HCT116 (cell line): ENCODE measurements at regions not wholly inside any gene's neighbourhood (a gene's known extent, or its start where the extent isn't known, plus 50 kb on each side); places are given as distances from the start of the nearest gene placed in this dataset.

Source experiments
- ATAC-seq: fragments of 200-7000 bp; cut with Tn5 transposase; 2 replicates; pipeline ENCODE4 v1.9.1; 2020; ENCODE audit warnings: mild to moderate bottlenecking, moderate library complexity
- BruUV-seq: library from RNA; stranded (reverse); fragments of 400-500 nt; replicated peaks from 2 replicates; lab custom pipeline; 2021; lab: Mats Ljungman, UMichigan
- CTCF ChIA-PET: fragments of 300-600 bp; sonication (Branson Sonifier 250); formaldehyde crosslinking; loops from one replicate; lab custom pipeline; 2021; ENCODE audit warnings: antibody characterized with exemption; lab: Charles Lee
- POLR2A ChIA-PET: fragments of 300-600, 350-600 bp; sonication (Branson Sonifier 250); formaldehyde crosslinking; loops from one replicate; lab custom pipeline; 2021; ENCODE audit warnings: antibody characterized with exemption; lab: Charles Lee
- RAD21 ChIA-PET, 2 experiments: fragments of 300-600 bp; sonication (Branson Sonifier 250); formaldehyde crosslinking; loops; one replicate each; lab custom pipeline; 2023; ENCODE audit warnings: low total read pairs in 2 of 2; ENCODE audit not compliant: uncharacterized antibody in 2 of 2, unreplicated experiment in 2 of 2, low non-redundant PET in 1 of 2; lab: Charles Lee
- DNase-seq: peaks from one replicate; pipeline ENCODE4 v3.0.0-alpha.2; 2010; ENCODE audit warnings: low read depth, low spot score
- H2AFZ ChIP-seq: fragments of 200-600 bp; shearing (Covaris generic), sonication (generic); 2 replicates; pipeline ENCODE4 v1.6.1; 2017; ENCODE audit warnings: low read depth, mixed run types, mixed read lengths, antibody characterized with exemption, low read length; ENCODE audit not compliant: poor library complexity, severe bottlenecking
- H3K27ac ChIP-seq: 2 replicates; pipeline ENCODE4 v1.5.1; 2012; ENCODE audit warnings: low read depth, low read length
- H3K27me3 ChIP-seq: fragments of 200-600 bp; sonication (generic); 2 replicates; pipeline ENCODE4 v1.6.1; 2016; ENCODE audit warnings: mixed run types, low read length, mixed read lengths; ENCODE audit not compliant: insufficient read depth
- H3K36me3 ChIP-seq, 2 experiments: fragments of 200-500 bp in 1 of 2; fragments of 200-600 bp in 1 of 2; sonication (Bioruptor generic) in 1 of 2; sonication (generic) in 1 of 2; 2 replicates each; pipeline versions ENCODE4 v1.5.1 to v1.6.1; 2014 to 2016; ENCODE audit warnings: low read length in 2 of 2, inconsistent platforms in 1 of 2, mixed read lengths in 1 of 2, mixed run types in 1 of 2; ENCODE audit not compliant: insufficient read depth in 2 of 2, control insufficient read depth in 1 of 2
- H3K4me1 ChIP-seq, 2 experiments: fragments of 200-600 bp in 1 of 2; sonication (generic) in 1 of 2; 2 replicates each; pipeline versions ENCODE4 v1.5.1 to v1.6.1; 2012 to 2017; ENCODE audit warnings: low read length in 2 of 2, inconsistent platforms in 1 of 2, mild to moderate bottlenecking in 1 of 2, mixed read lengths in 1 of 2, mixed run types in 1 of 2, moderate library complexity in 1 of 2; ENCODE audit not compliant: insufficient read depth in 2 of 2, control insufficient read depth in 1 of 2
- H3K4me2 ChIP-seq: fragments of 200-600 bp; sonication (generic); 2 replicates; pipeline ENCODE4 v1.6.1; 2017; ENCODE audit warnings: mixed run types, low read length, mixed read lengths
- H3K4me3 ChIP-seq, 2 experiments: fragments of 200-600 bp in 1 of 2; sonication (generic) in 1 of 2; replicated peaks in 1 of 2; 2 replicates each; pipeline ENCODE4 v1.5.1; 2011 to 2016; ENCODE audit warnings: low read length in 2 of 2, control low read depth in 1 of 2, low read depth in 1 of 2, mild to moderate bottlenecking in 1 of 2, mixed read lengths in 1 of 2, mixed run types in 1 of 2
- H3K79me2 ChIP-seq: fragments of 200-600 bp; sonication (generic); 2 replicates; pipeline ENCODE4 v1.6.1; 2017; ENCODE audit warnings: mild to moderate bottlenecking, mixed run types, low read length, moderate library complexity, mixed read lengths; ENCODE audit not compliant: insufficient read depth
- H3K9ac ChIP-seq: fragments of 200-600 bp; sonication (generic); 2 replicates; pipeline ENCODE4 v1.6.1; 2016; ENCODE audit warnings: low read length, mixed read lengths
- H3K9me2 ChIP-seq: fragments of 200-600 bp; sonication (generic), shearing (Covaris generic); 2 replicates; pipeline ENCODE4 v1.6.1; 2017; ENCODE audit warnings: mixed run types, mild to moderate bottlenecking, moderate library complexity; ENCODE audit not compliant: insufficient read depth
- H3K9me3 ChIP-seq, 2 experiments: fragments of 200-500 bp in 1 of 2; fragments of 200-600 bp in 1 of 2; sonication (Bioruptor generic) in 1 of 2; sonication (generic) in 1 of 2; 2 replicates each; pipeline ENCODE4 v1.6.1; 2014 to 2017; ENCODE audit warnings: low read length in 2 of 2, mixed read lengths in 2 of 2, inconsistent platforms in 1 of 2, low read depth in 1 of 2, mild to moderate bottlenecking in 1 of 2, mixed run types in 1 of 2, moderate library complexity in 1 of 2; ENCODE audit not compliant: control insufficient read depth in 1 of 2, insufficient read depth in 1 of 2
- H4K20me1 ChIP-seq: fragments of 200-600 bp; sonication (generic), shearing (Covaris generic); 2 replicates; pipeline ENCODE4 v1.6.1; 2017; ENCODE audit warnings: mixed run types, mild to moderate bottlenecking, moderate library complexity; ENCODE audit not compliant: insufficient read depth
- CBX3 ChIP-seq: IDR thresholded peaks from 2 replicates; pipeline ENCODE4 v1.6.1; 2012; ENCODE audit warnings: low read depth
- CEBPB ChIP-seq: IDR thresholded peaks from 2 replicates; pipeline ENCODE4 v1.6.1; 2012; ENCODE audit warnings: low read depth
- CTCF ChIP-seq, 3 experiments: fragments of 200-600 bp in 1 of 3; sonication (generic) in 1 of 3; IDR thresholded peaks in 2 of 3; conservative IDR thresholded peaks in 1 of 3; 2 replicates each; pipeline ENCODE4 v1.5.1; 2012 to 2017; ENCODE audit warnings: low read depth in 2 of 3, low read length in 2 of 3, antibody characterized with exemption in 1 of 3, borderline replicate concordance in 1 of 3, control low read depth in 1 of 3, mild to moderate bottlenecking in 1 of 3, mixed read lengths in 1 of 3, mixed run types in 1 of 3, moderate library complexity in 1 of 3; ENCODE audit not compliant: insufficient read depth in 1 of 3
- ELF1 ChIP-seq: IDR thresholded peaks from 2 replicates; pipeline ENCODE4 v1.6.1; 2012; ENCODE audit warnings: low read depth, borderline replicate concordance
- EZH2 ChIP-seq: fragments of 200-600 bp; sonication (generic); IDR thresholded peaks from 2 replicates; pipeline ENCODE4 v1.6.1; 2017; ENCODE audit warnings: antibody characterized with exemption, mixed run types
- EZH2phosphoT487 ChIP-seq: fragments of 200-600 bp; IDR thresholded peaks from 2 replicates; pipeline ENCODE4 v1.6.1; 2018; ENCODE audit warnings: antibody characterized with exemption, borderline replicate concordance
- FOSL1 ChIP-seq: IDR thresholded peaks from 2 replicates; pipeline ENCODE4 v1.6.1; 2012; ENCODE audit warnings: low read depth
- JUND ChIP-seq: IDR thresholded peaks from 2 replicates; pipeline ENCODE4 v1.6.1; 2012
- POLR2A ChIP-seq: IDR thresholded peaks from 2 replicates; pipeline ENCODE4 v1.7.0; 2011; ENCODE audit warnings: borderline replicate concordance; ENCODE audit not compliant: insufficient read depth, insufficient read length; ENCODE audit errors: extremely low read depth
- POLR2AphosphoS5 ChIP-seq: IDR thresholded peaks from 2 replicates; pipeline ENCODE4 v1.6.1; 2011; ENCODE audit warnings: mild to moderate bottlenecking, low read depth, low read length, moderate library complexity
- SIN3A ChIP-seq: IDR thresholded peaks from 2 replicates; pipeline ENCODE4 v1.6.1; 2012; ENCODE audit warnings: low read depth
- SP1 ChIP-seq: IDR thresholded peaks from 2 replicates; pipeline ENCODE4 v1.6.1; 2012; ENCODE audit warnings: low read depth
- SRF ChIP-seq: IDR thresholded peaks from 2 replicates; pipeline ENCODE4 v1.6.1; 2012; ENCODE audit warnings: low read depth
- TCF7L2 ChIP-seq: IDR thresholded peaks from 2 replicates; pipeline ENCODE4 v1.7.0; 2011; ENCODE audit warnings: borderline replicate concordance, inconsistent platforms; ENCODE audit not compliant: insufficient read depth, insufficient read length; ENCODE audit errors: extremely low read depth
- YY1 ChIP-seq: IDR thresholded peaks from 2 replicates; pipeline ENCODE4 v1.6.1; 2011; ENCODE audit warnings: low read length, low read depth, moderate library complexity, mild to moderate bottlenecking; ENCODE audit not compliant: insufficient replicate concordance; ENCODE audit errors: extremely low read depth
- ZBTB33 ChIP-seq: IDR thresholded peaks from 2 replicates; pipeline ENCODE4 v1.6.1; 2011; ENCODE audit warnings: mild to moderate bottlenecking, low read length, moderate library complexity; ENCODE audit not compliant: insufficient replicate concordance; ENCODE audit errors: extremely low read depth
- intact Hi-C: fragments of 100-400 bp; cut with micrococcal nuclease; formaldehyde crosslinking; loops from 2 replicates; pipeline ENCODE4 v1.10.0; 2022
- TF ChIP-seq, protein P1 (sequence below): IDR thresholded peaks from 2 replicates; pipeline ENCODE4 v1.6.1; 2012
- TF ChIP-seq, protein P2 (sequence below): IDR thresholded peaks from 2 replicates; pipeline ENCODE4 v1.6.1; 2012

GRCh38 chr20:24134284-24134683, 145.7 kb upstream of the GGTLC1 start:
- no peak overlapping the region for H3K4me3 ChIP-seq
- H3K4me1 ChIP-seq, result no peaks in the 10 kb centered on the region
- H2AFZ ChIP-seq, result no peak overlapping the region
- no TSS peak for BruUV-seq
- H3K9ac ChIP-seq, result no peak overlapping the region
- no peaks in the 10 kb centered on the region for H3K9me2 ChIP-seq
- no peak for DNase-seq
- no peaks in the 10 kb centered on the region for H3K79me2 ChIP-seq
- no peak for TF ChIP-seq CTCF (IDR thresholded peaks at IDR 0.05 in 2 of 3, conservative IDR thresholded peaks at IDR 0.05 in 1 of 3; ENCODE audit: borderline replicate concordance in 1 of 3, insufficient read depth in 1 of 3, low read depth in 2 of 3, low read length in 2 of 3)
- TF ChIP-seq JUND, result no peak
- no peak for TF ChIP-seq CEBPB
- TF ChIP-seq ELF1, result no peak
- TF ChIP-seq SIN3A, result no peak
- TF ChIP-seq, protein P1, sequence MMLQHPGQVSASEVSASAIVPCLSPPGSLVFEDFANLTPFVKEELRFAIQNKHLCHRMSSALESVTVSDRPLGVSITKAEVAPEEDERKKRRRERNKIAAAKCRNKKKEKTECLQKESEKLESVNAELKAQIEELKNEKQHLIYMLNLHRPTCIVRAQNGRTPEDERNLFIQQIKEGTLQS, result no peak
- no peak for TF ChIP-seq SRF
- TF ChIP-seq, protein P2, sequence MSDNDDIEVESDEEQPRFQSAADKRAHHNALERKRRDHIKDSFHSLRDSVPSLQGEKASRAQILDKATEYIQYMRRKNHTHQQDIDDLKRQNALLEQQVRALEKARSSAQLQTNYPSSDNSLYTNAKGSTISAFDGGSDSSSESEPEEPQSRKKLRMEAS, result no peak
- TF ChIP-seq POLR2A, result no peak
- no peak for TF ChIP-seq ZBTB33
- no peak for TF ChIP-seq POLR2AphosphoS5
- TF ChIP-seq SP1, result no peak
- TF ChIP-seq CBX3, result no peak
- no peak for TF ChIP-seq EZH2
- no peak for TF ChIP-seq TCF7L2
- TF ChIP-seq EZH2phosphoT487, result no peak
- no peak for TF ChIP-seq YY1
- TF ChIP-seq FOSL1, result no peak
- TF ChIP-seq, all 23 proteins: peak for 0
- CTCF ChIA-PET, result no interaction called here
- RAD21 ChIA-PET, result no interaction called here
- Histone ChIP-seq H3K9me3 (no peaks in the 10 kb centered on the region), H4K20me1 (no peaks in the 10 kb centered on the region), H3K4me2 (no peak overlapping the region), H3K36me3 (no peaks in the 10 kb centered on the region), H3K27ac (no peak overlapping the region), H3K27me3 (no peaks in the 10 kb centered on the region)
- intact Hi-C loops, result no loop called here
- ATAC-seq, result no peak
- POLR2A ChIA-PET, result no interaction called here
